Pancreas (tissue), 10 donors: ENCODE measurements at regions not wholly inside any gene's neighbourhood (a gene's known extent, or its start where the extent isn't known, plus 50 kb on each side); places are given as distances from the start of the nearest gene placed in this dataset.

Experiments used
- ATAC-seq, 4 donors: fragments of 200-7000 bp; cut with Tn5 transposase; one replicate each; pipeline versions ENCODE4 v1.8.0 to v1.9.1; 2020; ENCODE audit warnings: mild to moderate bottlenecking in 4 of 4, moderate library complexity in 4 of 4
- DNase-seq, 6 donors: peaks; one replicate each; pipeline ENCODE4 v3.0.0-alpha.2; 2020
- FAIRE-seq: peaks from 2 replicates; lab custom pipeline; 2012; peaks lifted over from hg19 to GRCh38; lab: Jason Lieb, UNC
- H3K27ac ChIP-seq, 4 donors: fragments of 200-600 bp; sonication (generic); 1 replicate in 3 of 4; 2 replicates in 1 of 4; pipeline versions ENCODE4 v1.5.0 to v1.8.0; 2020
- H3K27me3 ChIP-seq, 4 donors: fragments of 200-600 bp; one replicate each; pipeline ENCODE4 v1.8.0; 2021
- H3K36me3 ChIP-seq, 3 donors: fragments of 200-600 bp; sonication (generic) in 1 of 3; one replicate each; pipeline versions ENCODE4 v1.5.0 to v1.8.0; 2020 to 2021
- H3K4me1 ChIP-seq, 3 donors: fragments of 200-600 bp; one replicate each; pipeline ENCODE4 v1.8.0; 2021
- H3K4me3 ChIP-seq, 4 donors: fragments of 200-600 bp; sonication (generic) in 2 of 4; one replicate each; pipeline versions ENCODE4 v1.5.0 to v1.8.0; 2020 to 2021
- H3K9me3 ChIP-seq, 4 donors: fragments of 200-600 bp; one replicate each; pipeline ENCODE4 v1.8.0; 2021
- WGBS, 2 donors: extraction: QIAGEN DNeasy Blood & Tissue Kit; methylation state at CpG; one replicate each; pipeline ENCODE4 v1.1.7; 2013; 5-methylcytosine and 5-hydroxymethylcytosine counted together
- intact Hi-C, 3 donors: fragments of 100-400 bp; cut with DNase I; formaldehyde crosslinking; loops; one replicate each; pipeline versions ENCODE4 v1.11.1 to v1.14.2; 2022
- TF ChIP-seq, protein P1 (sequence below), 4 donors: fragments of 200-600 bp; sonication (generic) in 3 of 4; IDR thresholded peaks; one replicate each; pipeline versions ENCODE4 v1.5.0 to v1.8.0; 2021; ENCODE audit warnings: antibody characterized with exemption in 4 of 4
- donor health status: healthy with polysubstance abuse.
- donor health status: DM: no; HTN: no; CAD: no; lungs with moderate emphysema.
- donor health status: DM: no; HTN: no; CAD: no.
- donor health status: control.
- donor health status: control.
- donor health status: Bipolar disorder and iron deficiency.
- donor health status: DM: yes; HTN: yes; CAD: no.
- donor health status: DM: no; HTN: no; CAD: no.
- donor health status: DM: no; HTN: no; CAD: no.
- donor health status: DM: yes; HTN: yes; CAD: no.

DNA sequence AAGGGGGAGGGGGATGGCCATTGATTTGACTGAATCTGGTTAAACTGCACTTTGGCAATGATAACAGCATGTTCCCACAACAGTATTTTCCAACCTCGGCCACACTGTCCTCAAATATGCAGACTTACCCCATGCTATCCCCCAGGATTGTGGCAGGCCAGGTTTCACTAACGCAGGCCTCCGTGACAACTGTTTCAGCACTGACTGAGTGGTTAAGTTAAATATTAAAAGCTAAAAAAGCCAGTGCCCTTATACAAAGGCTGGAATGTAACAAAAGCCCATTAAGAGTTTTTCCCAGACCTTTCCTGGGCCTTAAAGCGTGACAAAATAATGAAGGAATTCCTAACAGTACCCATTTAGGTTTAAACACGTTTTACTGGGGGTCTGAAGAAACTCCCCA lies 202.9 kb downstream of the USP25 start:
- no peak overlapping the region for H3K27ac ChIP-seq
- intact Hi-C loops, result no loop called here
- 43 to 44% methylated on average over 5 of the region's 5 CpGs for WGBS, 2 donors
- no peaks in the 10 kb centered on the region for H3K4me1 ChIP-seq
- H3K36me3 ChIP-seq, result no peaks in the 10 kb centered on the region
- TF ChIP-seq, protein P1, sequence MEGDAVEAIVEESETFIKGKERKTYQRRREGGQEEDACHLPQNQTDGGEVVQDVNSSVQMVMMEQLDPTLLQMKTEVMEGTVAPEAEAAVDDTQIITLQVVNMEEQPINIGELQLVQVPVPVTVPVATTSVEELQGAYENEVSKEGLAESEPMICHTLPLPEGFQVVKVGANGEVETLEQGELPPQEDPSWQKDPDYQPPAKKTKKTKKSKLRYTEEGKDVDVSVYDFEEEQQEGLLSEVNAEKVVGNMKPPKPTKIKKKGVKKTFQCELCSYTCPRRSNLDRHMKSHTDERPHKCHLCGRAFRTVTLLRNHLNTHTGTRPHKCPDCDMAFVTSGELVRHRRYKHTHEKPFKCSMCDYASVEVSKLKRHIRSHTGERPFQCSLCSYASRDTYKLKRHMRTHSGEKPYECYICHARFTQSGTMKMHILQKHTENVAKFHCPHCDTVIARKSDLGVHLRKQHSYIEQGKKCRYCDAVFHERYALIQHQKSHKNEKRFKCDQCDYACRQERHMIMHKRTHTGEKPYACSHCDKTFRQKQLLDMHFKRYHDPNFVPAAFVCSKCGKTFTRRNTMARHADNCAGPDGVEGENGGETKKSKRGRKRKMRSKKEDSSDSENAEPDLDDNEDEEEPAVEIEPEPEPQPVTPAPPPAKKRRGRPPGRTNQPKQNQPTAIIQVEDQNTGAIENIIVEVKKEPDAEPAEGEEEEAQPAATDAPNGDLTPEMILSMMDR (IDR thresholded peaks at IDR 0.05), result no peak
- H3K9me3 ChIP-seq, result no peaks in the 10 kb centered on the region
- ATAC-seq, result peak in 1 of 4 donors; percentile 60
- no peak for FAIRE-seq
- H3K27me3 ChIP-seq, result no peaks in the 10 kb centered on the region
- DNase-seq, result no peak
- H3K4me3 ChIP-seq, result no peak overlapping the region

DNA sequence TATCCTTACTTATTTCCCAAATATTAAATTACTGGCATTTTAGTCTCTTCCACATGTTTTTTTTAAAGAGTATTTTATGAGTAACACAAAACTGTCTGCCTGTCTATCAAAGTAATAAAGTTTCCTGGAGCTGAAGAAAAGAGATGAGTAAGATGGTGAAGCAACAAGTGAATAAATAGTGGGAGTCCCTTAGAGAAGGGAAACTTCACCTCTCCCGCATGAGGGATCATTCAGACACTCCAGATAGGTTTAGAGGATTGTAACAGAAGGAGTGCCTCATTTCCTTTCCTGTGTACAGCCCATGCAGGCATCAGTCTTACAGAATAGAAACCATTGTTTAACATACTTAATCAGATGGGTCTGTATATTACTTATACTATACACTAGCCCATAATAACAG lies 205.7 kb downstream of the USP25 start:
- TF ChIP-seq, protein P1 (IDR thresholded peaks at IDR 0.05), result no peak
- ATAC-seq (no peak), DNase-seq (no peak), FAIRE-seq (no peak)
- no peaks in the 10 kb centered on the region for H3K9me3 ChIP-seq
- no peak overlapping the region for H3K27ac ChIP-seq
- no peaks in the 10 kb centered on the region for H3K36me3 ChIP-seq
- 72 to 82% methylated on average over 1 of the region's 1 CpG for WGBS, 2 donors
- intact Hi-C loops, result no loop called here
- no peaks in the 10 kb centered on the region for H3K27me3 ChIP-seq
- no peaks in the 10 kb centered on the region for H3K4me1 ChIP-seq
- H3K4me3 ChIP-seq, result no peak overlapping the region

DNA sequence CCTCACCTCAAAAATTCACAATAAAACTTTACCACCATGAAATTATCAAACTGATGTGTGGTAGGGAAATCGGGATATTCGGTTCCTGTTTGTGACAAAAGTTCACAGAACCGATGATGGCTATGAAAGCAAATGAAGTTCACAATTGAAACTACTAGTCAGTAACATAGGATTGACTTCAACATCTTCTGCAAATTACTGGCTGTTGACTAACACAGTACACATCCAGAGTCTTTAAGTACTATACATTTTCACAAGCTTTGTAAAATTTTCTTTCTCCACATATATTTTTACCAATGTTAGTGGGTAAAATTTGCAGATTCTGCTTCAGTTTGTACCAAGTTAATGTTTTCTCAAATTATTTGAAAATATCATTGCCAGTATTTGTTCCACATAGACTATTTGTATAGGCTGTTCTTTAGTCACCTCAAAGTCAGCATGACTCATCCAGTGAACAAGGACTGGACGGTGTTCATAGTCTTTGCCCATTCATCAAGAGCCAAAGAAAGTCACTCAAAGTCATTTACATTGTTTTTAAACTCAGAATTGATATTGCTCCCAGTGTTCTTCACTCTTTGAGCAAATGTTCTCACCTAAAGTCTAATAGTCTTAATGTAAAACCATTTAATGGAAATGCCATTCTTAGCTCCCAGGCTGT lies 213.4 kb downstream of the USP25 start:
- Histone ChIP-seq H3K9me3 (no peaks in the 10 kb centered on the region), H3K27ac (no peak overlapping the region), H3K4me1 (no peaks in the 10 kb centered on the region), H3K4me3 (no peak overlapping the region), H3K36me3 (no peaks in the 10 kb centered on the region), H3K27me3 (no peaks in the 10 kb centered on the region)
- WGBS, 2 donors, result 75 to 77% methylated on average over 4 of the region's 4 CpGs
- TF ChIP-seq, protein P1 (IDR thresholded peaks at IDR 0.05), result no peak
- ATAC-seq, result peak in 1 of 4 donors; percentile 58
- no peak for FAIRE-seq
- intact Hi-C loops, result no loop called here
- no peak for DNase-seq

DNA sequence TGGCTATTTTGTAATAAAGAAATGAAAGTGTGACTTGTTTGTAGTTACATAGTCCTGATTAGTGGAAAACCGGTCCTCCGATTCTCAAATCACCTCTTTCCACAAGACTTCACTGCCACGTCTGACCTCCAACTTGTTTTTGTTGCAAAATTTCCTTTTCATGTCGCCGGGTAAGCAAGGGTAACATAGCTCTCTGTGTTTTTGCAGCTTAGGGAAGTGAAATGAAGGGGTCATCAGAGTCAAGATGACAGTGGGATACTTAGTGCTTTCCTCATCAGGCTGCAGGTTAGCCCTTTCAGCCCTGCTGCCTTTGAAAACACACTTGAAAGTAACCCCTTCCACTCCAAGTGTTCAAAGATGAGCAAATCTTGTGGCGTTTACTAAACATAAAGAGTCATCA lies 217.9 kb downstream of the USP25 start:
- TF ChIP-seq, protein P1 (IDR thresholded peaks at IDR 0.05), result no peak
- no peak for FAIRE-seq
- Histone ChIP-seq H3K27ac (no peak overlapping the region), H3K27me3 (no peaks in the 10 kb centered on the region), H3K4me3 (no peak overlapping the region), H3K4me1 (no peaks in the 10 kb centered on the region), H3K9me3 (no peaks in the 10 kb centered on the region), H3K36me3 (no peaks in the 10 kb centered on the region)
- ATAC-seq, result no peak
- 24 to 25% methylated on average over 6 of the region's 6 CpGs for WGBS, 2 donors
- DNase-seq, result no peak
- intact Hi-C loops, result no loop called here

DNA sequence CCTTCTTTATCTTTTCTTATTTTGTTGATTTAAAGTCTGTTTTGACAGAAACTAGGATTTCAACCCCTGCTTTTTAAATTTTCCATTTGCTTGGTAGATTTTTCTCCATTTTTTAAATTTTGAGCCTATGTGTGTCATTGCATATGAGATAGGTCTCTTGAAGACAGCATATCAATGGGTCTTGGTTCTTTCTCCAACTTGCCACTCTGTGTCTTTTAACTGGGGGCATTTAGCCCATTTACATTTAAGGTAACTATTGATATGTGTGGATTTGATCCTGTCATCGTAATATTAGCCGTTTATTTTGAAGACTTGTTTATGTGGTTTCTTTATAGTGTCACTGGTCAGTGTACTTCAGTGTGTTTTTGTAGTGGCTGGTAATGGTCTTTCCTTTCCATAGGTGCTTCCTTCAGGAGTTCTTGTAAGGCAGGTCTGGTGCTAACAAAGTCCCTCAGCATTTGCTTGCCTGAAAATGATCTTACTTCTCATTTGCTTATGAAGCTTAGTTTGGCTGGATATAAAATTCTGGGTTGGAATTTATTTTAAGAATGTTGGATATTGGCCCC lies 223.9 kb downstream of the USP25 start:
- Histone ChIP-seq H3K27ac (no peak overlapping the region), H3K4me3 (no peak overlapping the region), H3K27me3 (no peaks in the 10 kb centered on the region), H3K4me1 (no peaks in the 10 kb centered on the region), H3K36me3 (no peaks in the 10 kb centered on the region), H3K9me3 (no peaks in the 10 kb centered on the region)
- FAIRE-seq, result no peak
- TF ChIP-seq, protein P1 (IDR thresholded peaks at IDR 0.05), result no peak
- WGBS, 2 donors, result 89 to 93% methylated on average over 2 of the region's 2 CpGs
- ATAC-seq, result no peak
- no peak for DNase-seq
- intact Hi-C loops, result no loop called here
